Activated naive CD8-positive, alpha-beta T cell treated with anti-CD3 and anti-CD28 coated beads for 36 hours (primary cell): ENCODE measurements at regions not wholly inside any gene's neighbourhood (a gene's known extent, or its start where the extent isn't known, plus 50 kb on each side); places are given as distances from the start of the nearest gene placed in this dataset.

Source experiments
- DNase-seq: peaks from one replicate; pipeline ENCODE4 v3.0.0; 2021
- H3K27ac Mint-ChIP-seq: one replicate; pipeline ENCODE4 v1.8.0; 2022; ENCODE audit warnings: mild to moderate bottlenecking, moderate library complexity, mixed read lengths
- H3K27me3 Mint-ChIP-seq: one replicate; pipeline ENCODE4 v1.8.0; 2022; ENCODE audit warnings: mild to moderate bottlenecking, mixed read lengths
- H3K36me3 Mint-ChIP-seq: one replicate; pipeline ENCODE4 v1.8.0; 2021; ENCODE audit warnings: mild to moderate bottlenecking, mixed read lengths
- H3K4me1 Mint-ChIP-seq: one replicate; pipeline ENCODE4 v1.8.0; 2021; ENCODE audit warnings: mixed read lengths
- H3K4me3 Mint-ChIP-seq: one replicate; pipeline ENCODE4 v1.8.0; 2022; ENCODE audit warnings: mild to moderate bottlenecking, moderate library complexity, mixed read lengths
- H3K9me3 Mint-ChIP-seq: one replicate; pipeline ENCODE4 v1.8.0; 2022; ENCODE audit warnings: mixed read lengths

- no peak overlapping the region for H3K4me3 Mint-ChIP-seq
- H3K4me1 Mint-ChIP-seq: no peaks in the 10 kb centered on the region
- H3K36me3 Mint-ChIP-seq: no peaks in the 10 kb centered on the region
- DNase-seq: no peak
- peaks cover 8% of the 10 kb centered on the region for H3K9me3 Mint-ChIP-seq
- no peak overlapping the region for H3K27ac Mint-ChIP-seq
- no peaks in the 10 kb centered on the region for H3K27me3 Mint-ChIP-seq
These were observed 190.1 kb downstream of the BARHL2 start for GRCh38 chr1:90526954-90527353.

- H3K27ac Mint-ChIP-seq: no peak overlapping the region
- H3K27me3 Mint-ChIP-seq: peaks cover 10% of the 10 kb centered on the region
- no peak overlapping the region for H3K4me3 Mint-ChIP-seq
These were observed 194.7 kb downstream of the BARHL2 start for GRCh38 chr1:90522432-90522831.

GRCh38 chr1:90513956-90514355 lies 203.1 kb downstream of the BARHL2 start:
- DNase-seq: no peak
- Mint-ChIP-seq H3K27ac (no peak overlapping the region), H3K4me3 (no peak overlapping the region), H3K9me3 (peaks cover 4% of the 10 kb centered on the region), H3K27me3 (peaks cover 20% of the 10 kb centered on the region), H3K4me1 (no peaks in the 10 kb centered on the region), H3K36me3 (no peaks in the 10 kb centered on the region)

More at GRCh38 chr1:90522432-90522831, 194.7 kb downstream of the BARHL2 start:
- DNase-seq: no peak
- no peaks in the 10 kb centered on the region for H3K4me1 Mint-ChIP-seq
- peaks cover 12% of the 10 kb centered on the region for H3K9me3 Mint-ChIP-seq
- H3K36me3 Mint-ChIP-seq: no peaks in the 10 kb centered on the region

- no peak for DNase-seq
- Mint-ChIP-seq H3K4me1 (no peaks in the 10 kb centered on the region), H3K9me3 (no peaks in the 10 kb centered on the region), H3K36me3 (no peaks in the 10 kb centered on the region), H3K4me3 (no peak overlapping the region), H3K27ac (no peak overlapping the region), H3K27me3 (peaks cover 14% of the 10 kb centered on the region)
These were observed 204.7 kb downstream of the BARHL2 start for GRCh38 chr1:90512441-90512840.

GRCh38 chr1:90510143-90510542 lies 207.0 kb downstream of the BARHL2 start:
- no peak for DNase-seq
- no peak overlapping the region for H3K4me3 Mint-ChIP-seq
- no peak overlapping the region for H3K27ac Mint-ChIP-seq
- peaks cover 9% of the 10 kb centered on the region for H3K27me3 Mint-ChIP-seq
- H3K4me1 Mint-ChIP-seq: no peaks in the 10 kb centered on the region
- no peaks in the 10 kb centered on the region for H3K36me3 Mint-ChIP-seq
- H3K9me3 Mint-ChIP-seq: no peaks in the 10 kb centered on the region

- Mint-ChIP-seq H3K9me3 (no peaks in the 10 kb centered on the region), H3K4me3 (no peak overlapping the region), H3K27ac (no peak overlapping the region), H3K36me3 (no peaks in the 10 kb centered on the region), H3K27me3 (peaks cover 9% of the 10 kb centered on the region), H3K4me1 (no peaks in the 10 kb centered on the region)
- DNase-seq: no peak
These were observed 207.7 kb downstream of the BARHL2 start for GRCh38 chr1:90509225-90510048.

GRCh38 chr1:90508376-90509167 lies 208.5 kb downstream of the BARHL2 start:
- H3K27me3 Mint-ChIP-seq: peaks cover 3% of the 10 kb centered on the region
- no peaks in the 10 kb centered on the region for H3K36me3 Mint-ChIP-seq
- no peak overlapping the region for H3K27ac Mint-ChIP-seq
- no peaks in the 10 kb centered on the region for H3K4me1 Mint-ChIP-seq
- H3K4me3 Mint-ChIP-seq: no peak overlapping the region
- H3K9me3 Mint-ChIP-seq: no peaks in the 10 kb centered on the region
- DNase-seq: no peak

- Mint-ChIP-seq H3K4me1 (no peaks in the 10 kb centered on the region), H3K9me3 (no peaks in the 10 kb centered on the region), H3K27ac (no peak overlapping the region), H3K27me3 (no peaks in the 10 kb centered on the region), H3K4me3 (no peak overlapping the region), H3K36me3 (no peaks in the 10 kb centered on the region)
- no peak for DNase-seq
These were observed 209.9 kb downstream of the BARHL2 start for GRCh38 chr1:90507173-90507572.

- no peaks in the 10 kb centered on the region for H3K4me1 Mint-ChIP-seq
- no peaks in the 10 kb centered on the region for H3K36me3 Mint-ChIP-seq
- no peak for DNase-seq
- H3K9me3 Mint-ChIP-seq: no peaks in the 10 kb centered on the region
- H3K27me3 Mint-ChIP-seq: no peaks in the 10 kb centered on the region
- no peak overlapping the region for H3K4me3 Mint-ChIP-seq
- H3K27ac Mint-ChIP-seq: no peak overlapping the region
These were observed 211.3 kb downstream of the BARHL2 start for GRCh38 chr1:90505806-90506205.

- H3K27ac Mint-ChIP-seq: no peak overlapping the region
- no peaks in the 10 kb centered on the region for H3K4me1 Mint-ChIP-seq
- no peak for DNase-seq
- no peaks in the 10 kb centered on the region for H3K36me3 Mint-ChIP-seq
- H3K9me3 Mint-ChIP-seq: no peaks in the 10 kb centered on the region
- no peak overlapping the region for H3K4me3 Mint-ChIP-seq
- H3K27me3 Mint-ChIP-seq: no peaks in the 10 kb centered on the region
These were observed 212.6 kb downstream of the BARHL2 start for GRCh38 chr1:90504509-90504908.

GRCh38 chr1:90502696-90503095 lies 214.4 kb downstream of the BARHL2 start:
- DNase-seq: no peak
- no peaks in the 10 kb centered on the region for H3K36me3 Mint-ChIP-seq
- H3K27me3 Mint-ChIP-seq: no peaks in the 10 kb centered on the region
- no peaks in the 10 kb centered on the region for H3K9me3 Mint-ChIP-seq
- H3K4me1 Mint-ChIP-seq: no peaks in the 10 kb centered on the region
- no peak overlapping the region for H3K27ac Mint-ChIP-seq
- H3K4me3 Mint-ChIP-seq: no peak overlapping the region

- Mint-ChIP-seq H3K9me3 (no peaks in the 10 kb centered on the region), H3K36me3 (no peaks in the 10 kb centered on the region), H3K4me1 (no peaks in the 10 kb centered on the region), H3K4me3 (no peak overlapping the region), H3K27ac (no peak overlapping the region), H3K27me3 (no peaks in the 10 kb centered on the region)
- no peak for DNase-seq
These were observed 214.9 kb downstream of the BARHL2 start for GRCh38 chr1:90502194-90502593.

- H3K9me3 Mint-ChIP-seq: no peaks in the 10 kb centered on the region
- H3K27me3 Mint-ChIP-seq: no peaks in the 10 kb centered on the region
- H3K27ac Mint-ChIP-seq: no peak overlapping the region
- no peaks in the 10 kb centered on the region for H3K4me1 Mint-ChIP-seq
- no peak for DNase-seq
- no peak overlapping the region for H3K4me3 Mint-ChIP-seq
- no peaks in the 10 kb centered on the region for H3K36me3 Mint-ChIP-seq
These were observed 215.8 kb downstream of the BARHL2 start for GRCh38 chr1:90501281-90501680.

- Mint-ChIP-seq H3K27ac (no peak overlapping the region), H3K4me1 (no peaks in the 10 kb centered on the region), H3K9me3 (no peaks in the 10 kb centered on the region), H3K27me3 (peaks cover 14% of the 10 kb centered on the region), H3K36me3 (no peaks in the 10 kb centered on the region), H3K4me3 (no peak overlapping the region)
- DNase-seq: no peak
These were observed 222.3 kb downstream of the BARHL2 start for GRCh38 chr1:90494748-90495282.

- H3K36me3 Mint-ChIP-seq: no peaks in the 10 kb centered on the region
- no peak for DNase-seq
- H3K4me1 Mint-ChIP-seq: no peaks in the 10 kb centered on the region
- H3K4me3 Mint-ChIP-seq: no peak overlapping the region
- H3K27me3 Mint-ChIP-seq: peaks cover 6% of the 10 kb centered on the region
- H3K27ac Mint-ChIP-seq: no peak overlapping the region
- H3K9me3 Mint-ChIP-seq: no peaks in the 10 kb centered on the region
These were observed 228.7 kb downstream of the BARHL2 start for GRCh38 chr1:90488451-90488850.
